ENCODE measurements at regions not wholly inside any gene's neighbourhood (a gene's known extent, or its start where the extent isn't known, plus 50 kb on each side); places are given as distances from the start of the nearest gene placed in this dataset.

- DNase-seq (ENCODE audit: low spot score) = no peak
These were observed 809.2 kb downstream of the USP25 start for GRCh38 chr21:16538936-16539440.

GRCh38 chr21:16540966-16541727 lies 811.4 kb downstream of the USP25 start:
- DNase-seq (ENCODE audit: low spot score) = no peak

GRCh38 chr21:16550118-16550517 lies 820.3 kb downstream of the USP25 start:
- no peak for DNase-seq (ENCODE audit: low spot score)

- no peak for DNase-seq (ENCODE audit: low spot score)
These were observed 821.3 kb downstream of the USP25 start for GRCh38 chr21:16550917-16551741.

- no peak for DNase-seq (ENCODE audit: low spot score)
These were observed 823.1 kb downstream of the USP25 start for GRCh38 chr21:16552880-16553279.

GRCh38 chr21:16554503-16554902 lies 824.7 kb downstream of the USP25 start:
- no peak for DNase-seq (ENCODE audit: low spot score)

- DNase-seq (ENCODE audit: low spot score) = no peak
These were observed 833.3 kb downstream of the USP25 start for GRCh38 chr21:16563116-16563515.

- DNase-seq (ENCODE audit: low spot score) = no peak
These were observed 834.0 kb downstream of the USP25 start for GRCh38 chr21:16563795-16564194.

- DNase-seq (ENCODE audit: low spot score) = no peak
These were observed 838.5 kb downstream of the USP25 start for GRCh38 chr21:16568244-16568643.

- DNase-seq (ENCODE audit: low spot score) = no peak
These were observed 838.9 kb downstream of the USP25 start for GRCh38 chr21:16568661-16569060.

- no peak for DNase-seq (ENCODE audit: low spot score)
These were observed 839.9 kb downstream of the USP25 start for GRCh38 chr21:16569679-16570078.

GRCh38 chr21:16570171-16570570 lies 840.4 kb downstream of the USP25 start:
- DNase-seq (ENCODE audit: low spot score) = no peak

- no peak for DNase-seq (ENCODE audit: low spot score)
These were observed 841.1 kb downstream of the USP25 start for GRCh38 chr21:16570856-16571255.

GRCh38 chr21:16571594-16571993 lies 841.8 kb downstream of the USP25 start:
- DNase-seq (ENCODE audit: low spot score) = no peak

GRCh38 chr21:16572032-16572431 lies 842.2 kb downstream of the USP25 start:
- DNase-seq (ENCODE audit: low spot score) = no peak

- DNase-seq (ENCODE audit: low spot score) = no peak
These were observed 843.8 kb downstream of the USP25 start for GRCh38 chr21:16573578-16573977.

- no peak for DNase-seq (ENCODE audit: low spot score)
These were observed 848.2 kb downstream of the USP25 start for GRCh38 chr21:16577975-16578374.

GRCh38 chr21:16578912-16579311 lies 849.1 kb downstream of the USP25 start:
- DNase-seq (ENCODE audit: low spot score) = no peak

- DNase-seq (ENCODE audit: low spot score) = peak; percentile 55
These were observed 849.8 kb downstream of the USP25 start for GRCh38 chr21:16579538-16579937.

- DNase-seq (ENCODE audit: low spot score) = no peak
These were observed 850.9 kb downstream of the USP25 start for GRCh38 chr21:16580661-16581060.

- DNase-seq (ENCODE audit: low spot score) = no peak
These were observed 853.8 kb downstream of the USP25 start for GRCh38 chr21:16583556-16583955.

GRCh38 chr21:16584756-16585155 lies 855.0 kb downstream of the USP25 start:
- no peak for DNase-seq (ENCODE audit: low spot score)

- no peak for DNase-seq (ENCODE audit: low spot score)
These were observed 856.1 kb downstream of the USP25 start for GRCh38 chr21:16585896-16586295.

Data from Ammon's horn (tissue), 1 donor.